ENCODE measurements at regions not wholly inside any gene's neighbourhood (a gene's known extent, or its start where the extent isn't known, plus 50 kb on each side); places are given as distances from the start of the nearest gene placed in this dataset.
"Not testable (repeated sequence)": the region's sequence is repeated elsewhere in the genome, so short reads cannot be mapped to it uniquely, and the experiment has no call there.

GRCh38 chr6:106802139-106802538, 172.4 kb downstream of the CD24 start:
- no peak for DNase-seq (ENCODE audit: extremely low read depth, low read depth)

GRCh38 chr6:106801256-106801655, 171.9 kb downstream of the QRSL1 start:
- no peak for DNase-seq (ENCODE audit: extremely low read depth, low read depth)

GRCh38 chr6:106800379-106800778, 171.0 kb downstream of the QRSL1 start:
- DNase-seq (ENCODE audit: extremely low read depth, low read depth) = no peak

GRCh38 chr6:106799031-106799894, 169.9 kb downstream of the QRSL1 start:
- no peak for DNase-seq (ENCODE audit: extremely low read depth, low read depth)

GRCh38 chr6:106797186-106797585, 167.8 kb downstream of the QRSL1 start:
- DNase-seq (ENCODE audit: extremely low read depth, low read depth) = no peak

GRCh38 chr6:106796781-106797180, 167.4 kb downstream of the QRSL1 start:
- DNase-seq (ENCODE audit: extremely low read depth, low read depth) = no peak

GRCh38 chr6:106794129-106794528, 164.8 kb downstream of the QRSL1 start:
- DNase-seq (ENCODE audit: extremely low read depth, low read depth) = no peak

- no peak for DNase-seq (ENCODE audit: extremely low read depth, low read depth)
Observed at GRCh38 chr6:106792536-106793236, 163.3 kb downstream of the QRSL1 start.

- DNase-seq (ENCODE audit: extremely low read depth, low read depth) = no peak
Observed at GRCh38 chr6:106790935-106791334, 161.6 kb downstream of the QRSL1 start.

- DNase-seq (ENCODE audit: extremely low read depth, low read depth) = no peak
Observed at GRCh38 chr6:106790149-106790770, 160.9 kb downstream of the QRSL1 start.

GRCh38 chr6:106789428-106790148, 160.2 kb downstream of the QRSL1 start:
- no peak for DNase-seq (ENCODE audit: extremely low read depth, low read depth)

GRCh38 chr6:106788761-106789160, 159.4 kb downstream of the QRSL1 start:
- no peak for DNase-seq (ENCODE audit: extremely low read depth, low read depth)

GRCh38 chr6:106787327-106788196, 158.2 kb downstream of the QRSL1 start:
- DNase-seq (ENCODE audit: extremely low read depth, low read depth) = no peak

- no peak for DNase-seq (ENCODE audit: extremely low read depth, low read depth)
Observed at GRCh38 chr6:106785298-106785697, 155.9 kb downstream of the QRSL1 start.

GRCh38 chr6:106783640-106784566, 154.5 kb downstream of the QRSL1 start:
- DNase-seq (ENCODE audit: extremely low read depth, low read depth) = no peak

GRCh38 chr6:106782536-106783285, 153.3 kb downstream of the QRSL1 start:
- no peak for DNase-seq (ENCODE audit: extremely low read depth, low read depth)

- DNase-seq (ENCODE audit: extremely low read depth, low read depth) = not testable (repeated sequence)
Observed at GRCh38 chr6:106779552-106779951, 150.2 kb downstream of the QRSL1 start.

- DNase-seq (ENCODE audit: extremely low read depth, low read depth) = no peak
Observed at GRCh38 chr6:106778943-106779342, 149.6 kb downstream of the QRSL1 start.

Data from NCI-H460 (cell line).